ENCODE measurements at regions not wholly inside any gene's neighbourhood (a gene's known extent, or its start where the extent isn't known, plus 50 kb on each side); places are given as distances from the start of the nearest gene placed in this dataset.

DNA sequence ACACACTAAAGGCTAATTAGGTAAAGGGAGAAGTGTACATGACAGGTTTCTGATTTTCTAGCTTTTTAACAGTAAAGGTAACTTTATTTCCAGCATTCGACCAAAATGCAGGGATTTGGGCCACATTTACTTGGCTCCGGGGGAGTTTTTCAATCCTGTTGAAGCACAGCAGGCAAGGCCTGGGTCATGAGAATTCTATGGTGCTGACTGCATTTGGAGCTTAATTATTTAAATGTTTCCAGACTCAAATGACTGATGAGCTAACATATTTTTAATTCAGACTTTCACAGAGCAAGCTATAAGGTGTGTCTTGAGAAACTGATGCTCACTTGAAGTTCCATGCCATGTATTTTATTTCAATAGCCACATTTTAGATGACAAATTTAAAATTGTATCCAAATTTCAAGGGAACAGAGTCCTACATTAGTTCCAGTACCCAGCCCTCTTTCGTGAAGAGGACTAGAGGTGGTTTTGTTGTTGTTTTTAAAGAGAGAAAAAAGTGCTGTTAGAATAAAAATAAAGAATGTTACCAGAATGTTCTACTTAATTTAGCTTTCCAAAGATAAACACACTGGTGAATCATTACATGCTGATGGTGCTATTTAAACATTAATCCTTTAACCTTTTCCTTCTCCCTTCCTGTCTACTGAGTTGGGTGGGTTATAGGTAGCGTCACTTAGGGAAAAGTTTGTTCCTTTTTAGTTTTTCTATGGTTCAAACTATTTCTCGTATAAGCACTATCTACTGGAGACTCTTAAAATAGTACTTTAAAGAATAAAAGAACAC, 82.3 kb upstream of the PHACTR2 start:
- no peak overlapping the region for H3K4me3 ChIP-seq (ENCODE audit: low read length)
- H3K27ac ChIP-seq (ENCODE audit: low read length): no peak overlapping the region
- intact Hi-C loops (cut with DNase I): loop anchor here in 1 of 4 donors (10.0 kb wide), 1 partner anchor 249 kb away; the partner anchor contains the start of gene LTV1
- no peaks in the 10 kb centered on the region for H3K4me1 ChIP-seq (ENCODE audit: control insufficient read depth, insufficient read depth, low read length)
- no peaks in the 10 kb centered on the region for H3K27me3 ChIP-seq (ENCODE audit: control insufficient read depth, insufficient read depth)
- ATAC-seq: no peak
- H3K9me3 ChIP-seq (ENCODE audit: control insufficient read depth, low read length): no peaks in the 10 kb centered on the region
- DNase-seq: no peak
- 67% methylated on average over 5 of the region's 5 CpGs for WGBS

DNA sequence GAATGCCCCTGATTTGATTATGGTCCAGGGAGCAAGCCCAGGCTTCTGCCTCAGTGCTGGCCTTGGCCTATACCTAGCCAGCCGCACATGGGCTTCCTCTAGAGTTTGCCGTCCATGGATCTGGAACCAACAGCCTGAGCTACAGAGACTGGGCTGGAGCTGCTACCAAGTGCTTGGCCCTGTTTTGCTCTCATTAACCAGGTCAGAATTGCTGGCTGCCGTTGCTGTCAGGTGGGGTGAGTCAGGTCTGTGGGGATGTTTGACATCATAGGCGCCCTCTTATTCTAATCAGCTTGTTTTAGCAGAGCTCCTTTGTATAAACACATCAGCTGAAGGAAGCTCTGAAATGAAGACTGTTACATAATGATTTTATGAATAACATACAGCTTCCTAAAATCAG, 83.1 kb upstream of the PHACTR2 start:
- WGBS: 80% methylated on average over 4 of the region's 4 CpGs
- DNase-seq: peak in 1 of 3 donors; percentile 32
- Histone ChIP-seq H3K4me1 (ENCODE audit: control insufficient read depth, insufficient read depth, low read length) (no peaks in the 10 kb centered on the region), H3K27ac (ENCODE audit: low read length) (no peak overlapping the region), H3K4me3 (ENCODE audit: low read length) (no peak overlapping the region), H3K27me3 (ENCODE audit: control insufficient read depth, insufficient read depth) (no peaks in the 10 kb centered on the region), H3K9me3 (ENCODE audit: control insufficient read depth, low read length) (no peaks in the 10 kb centered on the region)
- intact Hi-C loops (cut with DNase I): loop anchor here in 1 of 4 donors (10.0 kb wide), 1 partner anchor 250 kb away; the partner anchor contains the start of gene LTV1
- ATAC-seq: no peak

DNA sequence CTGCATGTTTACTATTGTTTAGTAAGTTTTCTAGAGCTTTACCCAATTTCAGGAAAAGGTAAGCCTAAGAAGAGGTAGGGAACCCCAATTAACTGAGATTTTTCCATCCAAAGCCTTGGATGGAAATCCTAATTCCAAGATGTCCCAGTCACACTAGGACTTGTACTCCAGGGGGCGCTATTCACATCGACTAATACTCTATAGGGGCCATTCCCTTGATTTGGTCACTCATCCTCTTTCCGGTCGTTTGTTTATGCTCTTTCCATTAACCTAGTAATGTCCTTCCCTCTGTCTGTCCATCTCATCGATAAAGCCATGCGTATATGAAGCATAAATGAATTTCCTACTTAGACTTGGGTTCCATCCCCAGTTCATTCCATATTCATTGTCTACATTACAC, 80.8 kb upstream of the FUCA2 start:
- H3K9me3 ChIP-seq (ENCODE audit: control insufficient read depth, low read length): no peaks in the 10 kb centered on the region
- no peak overlapping the region for H3K27ac ChIP-seq (ENCODE audit: low read length)
- no peaks in the 10 kb centered on the region for H3K27me3 ChIP-seq (ENCODE audit: control insufficient read depth, insufficient read depth)
- WGBS: 76% methylated on average over 6 of the region's 6 CpGs
- no peak for ATAC-seq
- H3K4me1 ChIP-seq (ENCODE audit: control insufficient read depth, insufficient read depth, low read length): no peaks in the 10 kb centered on the region
- H3K4me3 ChIP-seq (ENCODE audit: low read length): no peak overlapping the region
- no peak for DNase-seq
- intact Hi-C loops (cut with DNase I): loop anchor here in 1 of 4 donors (10.0 kb wide), 1 partner anchor 252 kb away; the partner anchor contains the start of gene LTV1

DNA sequence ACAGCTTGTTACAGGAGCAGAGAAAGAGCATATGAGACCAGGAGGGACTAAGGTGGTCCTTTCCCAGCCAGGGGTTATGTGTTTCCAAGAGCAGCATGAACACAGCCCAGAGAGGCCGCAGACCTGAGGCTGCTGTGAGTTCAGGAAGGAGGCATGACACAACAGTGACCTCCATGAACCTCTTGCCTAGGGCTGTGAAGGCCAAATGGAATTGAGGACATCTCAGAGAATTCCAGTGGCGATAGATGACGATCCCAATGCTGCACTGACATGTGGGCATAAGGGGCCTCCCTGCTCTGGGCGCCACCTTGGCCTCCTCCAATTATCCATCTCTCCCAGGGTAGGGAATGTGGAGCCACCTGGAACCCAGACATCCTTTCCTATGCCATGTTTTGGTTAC, 79.9 kb upstream of the FUCA2 start:
- intact Hi-C loops (cut with DNase I): loop anchor here in 1 of 4 donors (10.0 kb wide), 1 partner anchor 253 kb away; the partner anchor contains the start of gene LTV1
- 97% methylated on average over 4 of the region's 4 CpGs for WGBS

DNA sequence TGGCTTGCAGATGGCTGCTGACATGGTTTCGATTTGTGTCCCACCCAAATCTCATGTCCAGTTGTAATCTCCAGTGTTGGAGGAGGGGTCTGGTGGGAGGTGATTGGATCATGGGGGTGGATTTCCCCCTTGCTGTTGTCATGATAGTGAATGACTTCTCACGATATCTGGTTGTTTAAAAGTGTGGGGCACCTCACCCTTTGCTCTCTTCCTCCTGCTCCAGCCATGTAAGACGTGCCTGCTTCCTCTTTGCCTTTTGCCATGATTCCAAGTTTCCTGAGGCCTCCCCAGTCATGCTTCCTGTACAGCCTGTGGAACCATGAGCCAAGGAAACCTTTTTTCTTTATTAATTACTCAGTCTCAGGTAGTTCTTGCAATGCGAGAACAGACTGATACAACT, 77.6 kb upstream of the FUCA2 start:
- intact Hi-C loops (cut with DNase I): no loop called here
- Histone ChIP-seq H3K27ac (ENCODE audit: low read length) (no peak overlapping the region), H3K4me1 (ENCODE audit: control insufficient read depth, insufficient read depth, low read length) (no peaks in the 10 kb centered on the region), H3K9me3 (ENCODE audit: control insufficient read depth, low read length) (no peaks in the 10 kb centered on the region), H3K4me3 (ENCODE audit: low read length) (no peak overlapping the region), H3K27me3 (ENCODE audit: control insufficient read depth, insufficient read depth) (no peaks in the 10 kb centered on the region)
- DNase-seq (no peak), ATAC-seq (no peak)
- 84% methylated on average over 4 of the region's 4 CpGs for WGBS

More for the DNA sequence above, 79.9 kb upstream of the FUCA2 start:
- Histone ChIP-seq H3K27ac (ENCODE audit: low read length) (no peak overlapping the region), H3K4me3 (ENCODE audit: low read length) (no peak overlapping the region), H3K4me1 (ENCODE audit: control insufficient read depth, insufficient read depth, low read length) (no peaks in the 10 kb centered on the region), H3K9me3 (ENCODE audit: control insufficient read depth, low read length) (no peaks in the 10 kb centered on the region), H3K27me3 (ENCODE audit: control insufficient read depth, insufficient read depth) (no peaks in the 10 kb centered on the region)
- ATAC-seq: no peak
- DNase-seq: no peak

DNA sequence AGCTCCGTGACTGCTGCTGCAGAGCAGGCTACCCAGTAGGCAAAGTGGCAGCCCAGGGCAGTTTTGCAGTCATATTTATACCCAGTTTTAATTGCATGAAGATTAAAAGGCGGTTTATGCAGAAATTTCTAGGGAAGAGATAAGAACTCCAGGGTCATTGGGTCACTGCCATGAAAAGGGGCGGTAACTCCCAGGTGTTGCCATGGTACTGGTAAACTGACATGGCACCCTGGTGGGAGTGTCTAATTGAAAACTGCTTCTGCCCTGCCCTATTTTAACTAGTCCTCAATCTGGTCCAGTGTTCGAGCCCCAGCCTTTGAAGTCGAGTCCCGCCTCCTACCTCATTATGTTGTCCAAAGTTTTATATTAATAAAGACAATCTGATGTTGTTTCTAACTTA, 75.0 kb upstream of the FUCA2 start:
- Histone ChIP-seq H3K9me3 (ENCODE audit: control insufficient read depth, low read length) (no peaks in the 10 kb centered on the region), H3K27me3 (ENCODE audit: control insufficient read depth, insufficient read depth) (no peaks in the 10 kb centered on the region), H3K27ac (ENCODE audit: low read length) (no peak overlapping the region), H3K4me3 (ENCODE audit: low read length) (no peak overlapping the region), H3K4me1 (ENCODE audit: control insufficient read depth, insufficient read depth, low read length) (no peaks in the 10 kb centered on the region)
- intact Hi-C loops (cut with DNase I): no loop called here
- 94% methylated on average over 6 of the region's 6 CpGs for WGBS
- no peak for ATAC-seq
- no peak for DNase-seq

DNA sequence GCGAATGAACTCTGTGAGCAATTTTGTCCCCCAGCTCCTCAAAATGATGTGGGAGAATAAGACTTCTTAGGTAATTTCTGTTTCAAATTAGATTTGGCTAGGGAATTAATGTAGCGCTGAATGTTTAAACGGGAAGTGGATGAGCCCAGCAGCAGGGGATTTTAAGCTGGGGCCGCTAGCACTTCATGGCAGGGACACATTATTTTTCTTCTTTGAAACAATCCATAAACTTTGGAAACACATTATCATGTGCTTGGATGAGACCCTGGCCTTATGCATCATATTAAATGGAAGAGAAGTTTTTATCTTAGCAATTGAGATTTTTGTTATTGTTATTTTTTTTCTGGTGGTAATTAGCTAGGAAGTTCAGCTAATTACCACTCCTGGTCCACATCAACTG, 74.2 kb upstream of the FUCA2 start:
- H3K27me3 ChIP-seq (ENCODE audit: control insufficient read depth, insufficient read depth): no peaks in the 10 kb centered on the region
- H3K4me1 ChIP-seq (ENCODE audit: control insufficient read depth, insufficient read depth, low read length): no peaks in the 10 kb centered on the region
- 80% methylated on average over 4 of the region's 4 CpGs for WGBS
- intact Hi-C loops (cut with DNase I): no loop called here
- no peak overlapping the region for H3K27ac ChIP-seq (ENCODE audit: low read length)
- ATAC-seq (no peak), DNase-seq (no peak)
- no peaks in the 10 kb centered on the region for H3K9me3 ChIP-seq (ENCODE audit: control insufficient read depth, low read length)
- no peak overlapping the region for H3K4me3 ChIP-seq (ENCODE audit: low read length)

DNA sequence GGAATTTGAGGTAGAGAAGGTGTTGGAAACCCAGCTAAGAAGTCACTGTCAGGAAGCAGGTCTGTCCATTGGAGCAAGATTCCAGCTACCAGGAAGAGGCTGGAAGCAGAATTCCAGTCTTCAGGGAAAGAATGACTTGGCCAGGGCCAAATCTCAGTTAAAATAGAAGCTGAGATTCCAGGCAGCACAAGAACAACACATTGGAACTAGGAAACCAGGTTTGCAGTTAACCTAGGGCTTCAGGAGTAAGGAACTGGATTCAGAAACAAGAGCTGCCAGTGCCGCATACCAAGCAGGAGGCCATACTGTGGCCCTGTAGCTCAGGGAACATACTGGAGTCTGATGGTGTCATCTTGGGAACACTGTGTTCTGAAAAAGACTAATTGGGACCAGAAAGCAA, 73.7 kb upstream of the FUCA2 start:
- DNase-seq (no peak), ATAC-seq (no peak)
- Histone ChIP-seq H3K9me3 (ENCODE audit: control insufficient read depth, low read length) (no peaks in the 10 kb centered on the region), H3K4me1 (ENCODE audit: control insufficient read depth, insufficient read depth, low read length) (no peaks in the 10 kb centered on the region), H3K27ac (ENCODE audit: low read length) (no peak overlapping the region), H3K4me3 (ENCODE audit: low read length) (no peak overlapping the region), H3K27me3 (ENCODE audit: control insufficient read depth, insufficient read depth) (no peaks in the 10 kb centered on the region)
- intact Hi-C loops (cut with DNase I): no loop called here
- 96% methylated on average over 1 of the region's 1 CpG for WGBS

DNA sequence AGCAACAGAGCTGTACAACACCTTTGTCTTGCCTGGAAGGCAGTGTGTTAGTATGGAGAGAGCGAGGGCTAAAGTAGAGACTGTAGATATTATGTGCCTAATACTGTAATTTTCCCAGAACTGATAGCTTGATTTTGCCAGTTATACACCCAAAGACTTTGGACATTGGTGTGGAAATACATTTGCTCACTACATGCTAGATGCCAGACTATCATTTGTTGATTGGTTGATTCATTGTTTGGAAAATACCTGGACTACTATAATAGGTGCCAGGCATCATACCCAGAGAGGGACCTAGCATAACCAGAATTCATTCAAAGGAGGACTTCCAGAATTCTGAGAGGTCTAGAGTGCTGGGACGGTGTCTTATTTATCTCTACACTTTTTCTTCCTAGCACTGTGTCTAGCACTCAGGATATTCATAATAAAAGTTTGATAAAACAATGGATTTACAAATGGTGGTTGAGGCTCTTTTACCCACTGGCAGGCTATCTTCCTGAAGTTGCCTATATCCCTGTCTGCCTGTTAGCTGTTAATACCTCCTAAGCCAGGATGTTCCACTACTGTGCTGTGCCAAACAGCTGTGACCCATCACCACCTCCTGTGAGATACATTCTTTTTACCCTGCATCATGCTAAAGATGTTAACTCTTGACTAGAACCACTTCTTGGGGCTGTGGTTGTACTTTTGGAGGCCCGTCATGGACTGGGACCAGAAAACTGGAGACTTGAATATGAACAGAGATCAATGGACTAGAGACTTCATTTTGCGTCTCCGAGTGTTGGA, 72.2 kb upstream of the FUCA2 start:
- DNase-seq (no peak), ATAC-seq (no peak)
- Histone ChIP-seq H3K27ac (ENCODE audit: low read length) (no peak overlapping the region), H3K4me3 (ENCODE audit: low read length) (no peak overlapping the region), H3K27me3 (ENCODE audit: control insufficient read depth, insufficient read depth) (no peaks in the 10 kb centered on the region), H3K4me1 (ENCODE audit: control insufficient read depth, insufficient read depth, low read length) (no peaks in the 10 kb centered on the region), H3K9me3 (ENCODE audit: control insufficient read depth, low read length) (no peaks in the 10 kb centered on the region)
- intact Hi-C loops (cut with DNase I): no loop called here
- 81% methylated on average over 5 of the region's 5 CpGs for WGBS

DNA sequence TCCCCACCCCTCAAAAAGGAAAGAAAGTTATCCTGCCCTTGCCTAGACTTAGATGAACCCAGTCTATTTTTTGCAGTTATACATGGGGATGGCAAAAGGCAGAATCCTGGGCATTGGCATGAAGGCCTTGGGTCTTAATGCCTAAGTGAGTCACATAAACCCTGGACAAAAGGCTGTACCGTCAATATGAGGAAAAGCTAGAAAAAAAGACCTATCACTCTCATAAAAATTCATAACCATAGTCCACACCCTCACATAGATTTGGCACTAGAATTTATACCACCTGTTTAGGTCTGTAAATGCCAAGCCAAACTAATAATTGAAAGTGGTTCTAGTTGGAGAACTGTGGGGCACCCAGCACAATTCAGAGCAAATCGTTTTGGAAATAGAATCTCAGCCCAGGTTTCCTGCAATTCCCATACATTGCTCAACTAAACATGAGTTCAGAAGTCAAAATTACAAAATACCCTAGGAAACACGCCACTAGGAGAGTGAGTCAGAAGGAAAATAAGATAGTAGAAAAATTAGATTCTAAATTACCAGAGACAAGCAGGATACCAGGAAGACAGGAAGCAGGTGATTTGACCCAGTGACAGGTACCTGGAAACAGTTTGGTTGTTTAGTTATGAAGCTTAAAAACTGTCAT, 70.4 kb upstream of the FUCA2 start:
- intact Hi-C loops (cut with DNase I): no loop called here
- no peak for DNase-seq
- WGBS: 79% methylated on average over 3 of the region's 3 CpGs
- H3K27me3 ChIP-seq (ENCODE audit: control insufficient read depth, insufficient read depth): no peaks in the 10 kb centered on the region
- no peak overlapping the region for H3K4me3 ChIP-seq (ENCODE audit: low read length)
- no peaks in the 10 kb centered on the region for H3K4me1 ChIP-seq (ENCODE audit: control insufficient read depth, insufficient read depth, low read length)
- H3K27ac ChIP-seq (ENCODE audit: low read length): no peak overlapping the region
- H3K9me3 ChIP-seq (ENCODE audit: control insufficient read depth, low read length): no peaks in the 10 kb centered on the region
- no peak for ATAC-seq

DNA sequence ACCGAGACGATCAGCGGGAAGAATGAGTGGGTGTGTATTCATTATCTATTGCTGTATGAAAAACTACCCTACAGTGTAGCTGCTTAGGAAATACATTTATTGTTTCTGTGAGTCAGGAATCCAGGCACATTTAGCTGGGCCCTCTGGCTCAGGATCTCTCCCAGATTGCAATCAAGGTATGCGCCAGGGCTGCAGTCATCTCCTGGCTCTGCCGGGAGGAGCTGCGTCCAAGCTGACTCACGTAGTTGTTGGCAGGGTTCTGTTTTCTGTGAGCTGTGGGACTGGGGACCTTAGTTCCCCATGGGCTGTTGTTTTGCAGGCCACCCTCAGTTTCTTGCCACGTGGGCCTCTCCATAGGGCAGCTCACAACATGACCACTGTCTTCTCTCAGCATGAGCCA, 68.2 kb upstream of the FUCA2 start:
- H3K4me1 ChIP-seq (ENCODE audit: control insufficient read depth, insufficient read depth, low read length): no peaks in the 10 kb centered on the region
- intact Hi-C loops (cut with DNase I): loop anchor here in 3 of 4 donors (5.0 to 10.0 kb wide), 4 partner anchors 263 to 438 kb away; partner anchors contain the start of gene LTV1 (in 2 of the 3)
- no peak overlapping the region for H3K27ac ChIP-seq (ENCODE audit: low read length)
- WGBS: 52% methylated on average over 8 of the region's 8 CpGs
- peak in 2 of 3 donors; percentile 36 to 44 for DNase-seq
- H3K9me3 ChIP-seq (ENCODE audit: control insufficient read depth, low read length): no peaks in the 10 kb centered on the region
- no peaks in the 10 kb centered on the region for H3K27me3 ChIP-seq (ENCODE audit: control insufficient read depth, insufficient read depth)
- ATAC-seq: peak in 1 of 2 donors; percentile 60
- no peak overlapping the region for H3K4me3 ChIP-seq (ENCODE audit: low read length)

Measured in right cardiac atrium (tissue), 5 donors.